GM23338 (cell line): ENCODE measurements at regions not wholly inside any gene's neighbourhood (a gene's known extent, or its start where the extent isn't known, plus 50 kb on each side); places are given as distances from the start of the nearest gene placed in this dataset.

ENCODE experiments used
- CREB1 ChIP-seq: fragments of 250-450 bp; sonication (Bioruptor Pico); IDR thresholded peaks from 2 replicates; pipeline ENCODE4 v1.5.0; 2020; ENCODE audit warnings: low read depth, mild to moderate bottlenecking, moderate library complexity
- EZH2 ChIP-seq: fragments of 200-600 bp; sonication (generic); IDR thresholded peaks from one replicate; pipeline ENCODE4 v1.8.0; 2017; ENCODE audit warnings: antibody characterized with exemption, mild to moderate bottlenecking, low read depth; ENCODE audit not compliant: unreplicated experiment
- EZH2phosphoT487 ChIP-seq: fragments of 200-600 bp; sonication (generic); IDR thresholded peaks from one replicate; pipeline ENCODE4 v1.8.1; 2018; ENCODE audit warnings: antibody characterized with exemption; ENCODE audit not compliant: unreplicated experiment
- JUNB ChIP-seq: IDR thresholded peaks from one replicate; pipeline ENCODE4 v1.6.1; 2016; ENCODE audit warnings: antibody characterized with exemption; ENCODE audit not compliant: unreplicated experiment
- NANOG ChIP-seq: IDR thresholded peaks from 2 replicates; pipeline ENCODE4 v1.6.1; 2016; ENCODE audit warnings: antibody characterized with exemption, borderline replicate concordance
- POLR2AphosphoS5 ChIP-seq: IDR thresholded peaks from 2 replicates; pipeline ENCODE4 v1.6.1; 2016; ENCODE audit warnings: antibody characterized with exemption, low read depth
- TF ChIP-seq, protein P1 (sequence below), 2 experiments: fragments of 200-600 bp in 1 of 2; sonication (generic) in 1 of 2; conservative IDR thresholded peaks; 2 replicates each; pipeline versions ENCODE4 v1.5.1 to v1.6.1; 2016 to 2017; ENCODE audit warnings: antibody characterized with exemption in 2 of 2, low read depth in 2 of 2, mild to moderate bottlenecking in 2 of 2, moderate library complexity in 1 of 2
- TF ChIP-seq, protein P2 (sequence below): IDR thresholded peaks from one replicate; pipeline ENCODE4 v1.6.1; 2018; ENCODE audit warnings: antibody characterized with exemption; ENCODE audit not compliant: unreplicated experiment

DNA sequence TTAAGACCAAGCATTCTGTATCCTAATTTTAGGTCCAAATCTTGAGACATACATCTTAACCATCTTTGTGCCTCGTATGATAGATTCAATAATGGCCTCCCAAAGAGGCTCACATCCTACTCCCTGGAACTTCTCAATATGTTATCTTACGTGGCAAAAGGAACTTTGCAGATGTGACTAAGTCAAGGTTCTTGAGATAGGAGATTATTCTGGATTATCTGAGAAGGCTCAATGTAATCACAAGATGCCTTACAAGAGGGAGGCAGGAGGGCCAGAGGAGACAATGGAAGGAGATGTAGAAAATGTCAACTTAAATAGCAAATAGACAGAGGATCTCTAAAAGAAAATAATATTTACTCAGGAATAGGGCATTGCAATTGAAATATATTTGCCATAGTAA is 548.9 kb downstream of the MATN1 start:
- TF ChIP-seq, protein P1, sequence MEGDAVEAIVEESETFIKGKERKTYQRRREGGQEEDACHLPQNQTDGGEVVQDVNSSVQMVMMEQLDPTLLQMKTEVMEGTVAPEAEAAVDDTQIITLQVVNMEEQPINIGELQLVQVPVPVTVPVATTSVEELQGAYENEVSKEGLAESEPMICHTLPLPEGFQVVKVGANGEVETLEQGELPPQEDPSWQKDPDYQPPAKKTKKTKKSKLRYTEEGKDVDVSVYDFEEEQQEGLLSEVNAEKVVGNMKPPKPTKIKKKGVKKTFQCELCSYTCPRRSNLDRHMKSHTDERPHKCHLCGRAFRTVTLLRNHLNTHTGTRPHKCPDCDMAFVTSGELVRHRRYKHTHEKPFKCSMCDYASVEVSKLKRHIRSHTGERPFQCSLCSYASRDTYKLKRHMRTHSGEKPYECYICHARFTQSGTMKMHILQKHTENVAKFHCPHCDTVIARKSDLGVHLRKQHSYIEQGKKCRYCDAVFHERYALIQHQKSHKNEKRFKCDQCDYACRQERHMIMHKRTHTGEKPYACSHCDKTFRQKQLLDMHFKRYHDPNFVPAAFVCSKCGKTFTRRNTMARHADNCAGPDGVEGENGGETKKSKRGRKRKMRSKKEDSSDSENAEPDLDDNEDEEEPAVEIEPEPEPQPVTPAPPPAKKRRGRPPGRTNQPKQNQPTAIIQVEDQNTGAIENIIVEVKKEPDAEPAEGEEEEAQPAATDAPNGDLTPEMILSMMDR (conservative IDR thresholded peaks at IDR 0.05; ENCODE audit: low read depth in 2 of 2), result no peak
- TF ChIP-seq EZH2phosphoT487, result no peak
- TF ChIP-seq JUNB, result no peak
- TF ChIP-seq, protein P2, sequence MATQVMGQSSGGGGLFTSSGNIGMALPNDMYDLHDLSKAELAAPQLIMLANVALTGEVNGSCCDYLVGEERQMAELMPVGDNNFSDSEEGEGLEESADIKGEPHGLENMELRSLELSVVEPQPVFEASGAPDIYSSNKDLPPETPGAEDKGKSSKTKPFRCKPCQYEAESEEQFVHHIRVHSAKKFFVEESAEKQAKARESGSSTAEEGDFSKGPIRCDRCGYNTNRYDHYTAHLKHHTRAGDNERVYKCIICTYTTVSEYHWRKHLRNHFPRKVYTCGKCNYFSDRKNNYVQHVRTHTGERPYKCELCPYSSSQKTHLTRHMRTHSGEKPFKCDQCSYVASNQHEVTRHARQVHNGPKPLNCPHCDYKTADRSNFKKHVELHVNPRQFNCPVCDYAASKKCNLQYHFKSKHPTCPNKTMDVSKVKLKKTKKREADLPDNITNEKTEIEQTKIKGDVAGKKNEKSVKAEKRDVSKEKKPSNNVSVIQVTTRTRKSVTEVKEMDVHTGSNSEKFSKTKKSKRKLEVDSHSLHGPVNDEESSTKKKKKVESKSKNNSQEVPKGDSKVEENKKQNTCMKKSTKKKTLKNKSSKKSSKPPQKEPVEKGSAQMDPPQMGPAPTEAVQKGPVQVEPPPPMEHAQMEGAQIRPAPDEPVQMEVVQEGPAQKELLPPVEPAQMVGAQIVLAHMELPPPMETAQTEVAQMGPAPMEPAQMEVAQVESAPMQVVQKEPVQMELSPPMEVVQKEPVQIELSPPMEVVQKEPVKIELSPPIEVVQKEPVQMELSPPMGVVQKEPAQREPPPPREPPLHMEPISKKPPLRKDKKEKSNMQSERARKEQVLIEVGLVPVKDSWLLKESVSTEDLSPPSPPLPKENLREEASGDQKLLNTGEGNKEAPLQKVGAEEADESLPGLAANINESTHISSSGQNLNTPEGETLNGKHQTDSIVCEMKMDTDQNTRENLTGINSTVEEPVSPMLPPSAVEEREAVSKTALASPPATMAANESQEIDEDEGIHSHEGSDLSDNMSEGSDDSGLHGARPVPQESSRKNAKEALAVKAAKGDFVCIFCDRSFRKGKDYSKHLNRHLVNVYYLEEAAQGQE, result no peak
- TF ChIP-seq POLR2AphosphoS5, result no peak
- TF ChIP-seq CREB1, result no peak
- no peak for TF ChIP-seq EZH2
- no peak for TF ChIP-seq NANOG
